Endothelial cell of umbilical vein (primary cell): ENCODE measurements at regions not wholly inside any gene's neighbourhood (a gene's known extent, or its start where the extent isn't known, plus 50 kb on each side); places are given as distances from the start of the nearest gene placed in this dataset.

ENCODE experiments used
- BruUV-seq: library from RNA; stranded (reverse); fragments of 400-500 nt; replicated peaks from 2 replicates; lab custom pipeline; 2021; lab: Mats Ljungman, UMichigan
- CTCF ChIA-PET: fragments of 300-600, 350-600 bp; sonication (Branson Sonifier 250); formaldehyde crosslinking; loops from one replicate; lab custom pipeline; 2021; ENCODE audit warnings: antibody characterized with exemption, inconsistent platforms; lab: Charles Lee
- POLR2A ChIA-PET: fragments of 300-600, 350-600 bp; sonication (Branson Sonifier 250); formaldehyde crosslinking; loops from one replicate; lab custom pipeline; 2021; ENCODE audit warnings: antibody characterized with exemption, inconsistent platforms; lab: Charles Lee
- DNase-seq: peaks from one replicate; pipeline ENCODE4 v3.0.0-alpha.2; 2011; ENCODE audit warnings: low read depth, low spot score
- FAIRE-seq: peaks from 2 replicates; lab custom pipeline; 2011; peaks lifted over from hg19 to GRCh38; lab: Jason Lieb, UNC
- H2AFZ ChIP-seq: 2 replicates; pipeline ENCODE4 v1.6.0; 2012; ENCODE audit warnings: low read depth, low read length, control low read depth, inconsistent platforms
- H3K27ac ChIP-seq: 2 replicates; pipeline ENCODE4 v1.5.1; 2011; ENCODE audit warnings: low read depth, mild to moderate bottlenecking, control low read depth, low read length, moderate library complexity; ENCODE audit not compliant: insufficient read depth
- H3K27me3 ChIP-seq, 2 experiments: 2 replicates each; pipeline versions ENCODE4 v1.6.0 to v1.6.1; 2011; ENCODE audit warnings: low read length in 2 of 2, mixed read lengths in 1 of 2; ENCODE audit not compliant: control insufficient read depth in 2 of 2, insufficient read depth in 2 of 2
- H3K36me3 ChIP-seq, 2 experiments: 2 replicates in 1 of 2; 3 replicates in 1 of 2; pipeline ENCODE4 v1.5.1; 2011; ENCODE audit warnings: low read length in 2 of 2, mild to moderate bottlenecking in 1 of 2, moderate library complexity in 1 of 2; ENCODE audit not compliant: control insufficient read depth in 2 of 2, insufficient read depth in 2 of 2; ENCODE audit errors: extremely low read depth in 1 of 2
- H3K4me1 ChIP-seq: 3 replicates; pipeline ENCODE4 v1.5.1; 2011; ENCODE audit warnings: mild to moderate bottlenecking, low read length; ENCODE audit not compliant: control insufficient read depth, insufficient read depth; ENCODE audit errors: extremely low read depth
- H3K4me2 ChIP-seq: 2 replicates; pipeline ENCODE4 v1.6.1; 2011; ENCODE audit warnings: low read length, control low read depth, mixed read lengths; ENCODE audit not compliant: insufficient read depth
- H3K4me3 ChIP-seq, 3 experiments: fragments of 200-600 bp in 1 of 3; sonication (generic), shearing (Covaris generic) in 1 of 3; replicated peaks in 1 of 3; 2 replicates each; pipeline ENCODE4 v1.5.1; 2011 to 2016; ENCODE audit warnings: control low read depth in 3 of 3, low read length in 3 of 3, mild to moderate bottlenecking in 2 of 3, inconsistent platforms in 1 of 3, low read depth in 1 of 3, moderate library complexity in 1 of 3; ENCODE audit not compliant: insufficient read depth in 1 of 3
- H3K79me2 ChIP-seq: 2 replicates; pipeline ENCODE4 v1.6.0; 2012; ENCODE audit warnings: low read length, inconsistent platforms; ENCODE audit not compliant: control insufficient read depth, insufficient read depth
- H3K9ac ChIP-seq: replicated peaks from 2 replicates; pipeline ENCODE3; 2011; ENCODE audit warnings: low read length, control low read depth; ENCODE audit not compliant: insufficient read depth; ENCODE audit errors: extremely low read depth
- H3K9me1 ChIP-seq: replicated peaks from 3 replicates; pipeline ENCODE4 v1.6.0; 2011; ENCODE audit warnings: mild to moderate bottlenecking, low read length; ENCODE audit not compliant: control insufficient read depth, insufficient read depth; ENCODE audit errors: extremely low read depth
- H3K9me3 ChIP-seq: replicated peaks from 2 replicates; pipeline ENCODE4 v1.5.1; 2012; ENCODE audit warnings: low read length, inconsistent platforms; ENCODE audit not compliant: control insufficient read depth, insufficient read depth
- H4K20me1 ChIP-seq: replicated peaks from 2 replicates; pipeline ENCODE3; 2011; ENCODE audit warnings: mild to moderate bottlenecking, low read length; ENCODE audit not compliant: control insufficient read depth, insufficient read depth; ENCODE audit errors: extremely low read depth
- EZH2 ChIP-seq: IDR thresholded peaks from 2 replicates; pipeline ENCODE4 v1.6.1; 2012; ENCODE audit warnings: borderline replicate concordance, low read depth, mild to moderate bottlenecking, moderate library complexity, low read length, inconsistent platforms; ENCODE audit not compliant: severe bottlenecking
- FOS ChIP-seq: IDR thresholded peaks from 2 replicates; pipeline ENCODE4 v1.6.1; 2011; ENCODE audit warnings: mild to moderate bottlenecking, low read length, moderate library complexity, borderline replicate concordance; ENCODE audit not compliant: insufficient read depth
- GATA2 ChIP-seq: IDR thresholded peaks from 2 replicates; pipeline ENCODE4 v1.7.0; 2011; ENCODE audit warnings: low read depth, mild to moderate bottlenecking, moderate library complexity, mixed read lengths, low read length; ENCODE audit not compliant: insufficient read length, insufficient read depth
- JUN ChIP-seq: IDR thresholded peaks from 2 replicates; pipeline ENCODE4 v1.6.1; 2011; ENCODE audit warnings: borderline replicate concordance, low read depth; ENCODE audit not compliant: insufficient read length, insufficient read depth
- MYC ChIP-seq: IDR thresholded peaks from one replicate; pipeline ENCODE4 v1.6.1; 2011; ENCODE audit warnings: mild to moderate bottlenecking, low read depth, low read length
- POLR2A ChIP-seq: IDR thresholded peaks from 2 replicates; pipeline ENCODE4 v1.6.1; 2012; ENCODE audit warnings: low read depth, mild to moderate bottlenecking, control low read depth, low read length
- POLR2AphosphoS5 ChIP-seq: IDR thresholded peaks from 2 replicates; pipeline ENCODE4 v1.6.1; 2012; ENCODE audit warnings: low read depth, mild to moderate bottlenecking, control low read depth, low read length, moderate library complexity; ENCODE audit not compliant: insufficient read depth
- dilution Hi-C: fragments of 300-500 bp; cut with MboI; formaldehyde crosslinking; loops from one replicate; pipeline ENCODE4 v1.15.0; 2019; ENCODE audit warnings: low sequenced_read_pairs; ENCODE audit not compliant: extremely low pct_ligation_motif_present
- intact Hi-C: fragments of 100-400 bp; cut with micrococcal nuclease; formaldehyde crosslinking; loops from one replicate; pipeline ENCODE4 v1.10.0; 2022
- TF ChIP-seq, protein P1 (sequence below), 2 donors: IDR thresholded peaks; 1 replicate in 1 of 2; 2 replicates in 1 of 2; pipeline ENCODE4 v1.5.1; 2011; ENCODE audit warnings: low read length in 2 of 2, mild to moderate bottlenecking in 2 of 2, moderate library complexity in 2 of 2, control low read depth in 1 of 2, inconsistent platforms in 1 of 2, low read depth in 1 of 2; ENCODE audit not compliant: insufficient read depth in 1 of 2; ENCODE audit errors: extremely low read depth in 1 of 2
- TF ChIP-seq, protein P2 (sequence below): IDR thresholded peaks from 2 replicates; pipeline ENCODE4 v1.6.1; 2011; ENCODE audit not compliant: insufficient read depth, insufficient read length

- ChIA-PET CTCF (no interaction called here), POLR2A (no interaction called here)
- TF ChIP-seq GATA2 (no peak), EZH2 (no peak), POLR2AphosphoS5 (no peak), POLR2A (no peak), MYC (no peak), FOS (no peak), JUN (no peak)
- TF ChIP-seq, protein P1, sequence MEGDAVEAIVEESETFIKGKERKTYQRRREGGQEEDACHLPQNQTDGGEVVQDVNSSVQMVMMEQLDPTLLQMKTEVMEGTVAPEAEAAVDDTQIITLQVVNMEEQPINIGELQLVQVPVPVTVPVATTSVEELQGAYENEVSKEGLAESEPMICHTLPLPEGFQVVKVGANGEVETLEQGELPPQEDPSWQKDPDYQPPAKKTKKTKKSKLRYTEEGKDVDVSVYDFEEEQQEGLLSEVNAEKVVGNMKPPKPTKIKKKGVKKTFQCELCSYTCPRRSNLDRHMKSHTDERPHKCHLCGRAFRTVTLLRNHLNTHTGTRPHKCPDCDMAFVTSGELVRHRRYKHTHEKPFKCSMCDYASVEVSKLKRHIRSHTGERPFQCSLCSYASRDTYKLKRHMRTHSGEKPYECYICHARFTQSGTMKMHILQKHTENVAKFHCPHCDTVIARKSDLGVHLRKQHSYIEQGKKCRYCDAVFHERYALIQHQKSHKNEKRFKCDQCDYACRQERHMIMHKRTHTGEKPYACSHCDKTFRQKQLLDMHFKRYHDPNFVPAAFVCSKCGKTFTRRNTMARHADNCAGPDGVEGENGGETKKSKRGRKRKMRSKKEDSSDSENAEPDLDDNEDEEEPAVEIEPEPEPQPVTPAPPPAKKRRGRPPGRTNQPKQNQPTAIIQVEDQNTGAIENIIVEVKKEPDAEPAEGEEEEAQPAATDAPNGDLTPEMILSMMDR (IDR thresholded peaks at IDR 0.05; ENCODE audit: extremely low read depth in 1 of 2, insufficient read depth in 1 of 2, low read depth in 1 of 2, low read length in 2 of 2), result no peak
- TF ChIP-seq, protein P2, sequence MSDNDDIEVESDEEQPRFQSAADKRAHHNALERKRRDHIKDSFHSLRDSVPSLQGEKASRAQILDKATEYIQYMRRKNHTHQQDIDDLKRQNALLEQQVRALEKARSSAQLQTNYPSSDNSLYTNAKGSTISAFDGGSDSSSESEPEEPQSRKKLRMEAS, result no peak
- Histone ChIP-seq H3K36me3 (no peaks in the 10 kb centered on the region), H3K27ac (no peak overlapping the region), H3K9me3 (peaks cover 2% of the 10 kb centered on the region), H4K20me1 (no peaks in the 10 kb centered on the region), H3K4me2 (no peak overlapping the region), H3K4me3 (no peak overlapping the region), H3K4me1 (no peaks in the 10 kb centered on the region), H3K9ac (no peak overlapping the region), H3K27me3 (no peaks in the 10 kb centered on the region), H3K79me2 (no peaks in the 10 kb centered on the region), H3K9me1 (no peaks in the 10 kb centered on the region), H2AFZ (no peak overlapping the region)
- DNase-seq (no peak), FAIRE-seq (no peak)
- intact Hi-C loops (no loop called here), dilution Hi-C loops (no loop called here)
- no TSS peak for BruUV-seq
These were observed 883.6 kb downstream of the TAF11L14 start for GRCh38 chr5:18517641-18518380.
